A549 (cell line): ENCODE measurements at regions not wholly inside any gene's neighbourhood (a gene's known extent, or its start where the extent isn't known, plus 50 kb on each side); places are given as distances from the start of the nearest gene placed in this dataset.

Experiments
- ATAC-seq, 2 experiments: fragments of 200-7000 bp in 1 of 2; fragments of >200 bp in 1 of 2; cut with Nextera tagmentation in 1 of 2; cut with Tn5 transposase in 1 of 2; 3 replicates each; pipeline versions ENCODE4 v1.8.0 to v1.9.1; 2018 to 2020; ENCODE audit warnings: mild to moderate bottlenecking in 1 of 2, moderate library complexity in 1 of 2
- CTCF ChIA-PET: fragments of 300-600 bp; sonication (Branson Sonifier 250); formaldehyde crosslinking; extraction: SDS; loops from one replicate; lab custom pipeline; 2021; ENCODE audit warnings: antibody characterized with exemption, inconsistent platforms; lab: Yijun Ruan, JAX
- POLR2A ChIA-PET: fragments of 350-600 bp; formaldehyde crosslinking; extraction: SDS; loops from one replicate; lab custom pipeline; 2021; ENCODE audit warnings: antibody characterized with exemption, inconsistent platforms; lab: Yijun Ruan, JAX
- DNase-seq, 2 experiments: peaks; one replicate each; pipeline versions ENCODE4 v3.0.0 to v3.0.0-alpha.2; 2011 to 2016; ENCODE audit warnings: low read depth in 1 of 2, low spot score in 1 of 2
- FAIRE-seq: peaks from 2 replicates; lab custom pipeline; 2011; peaks lifted over from hg19 to GRCh38; lab: Jason Lieb, UNC
- H3K27ac ChIP-seq, 2 experiments: fragments of >200 bp; sonication (Bioruptor Twin); formaldehyde crosslinking; 3 replicates each; pipeline ENCODE4 v1.5.1; 2016 to 2017
- H3K4me1 ChIP-seq: fragments of >200 bp; sonication (Bioruptor Twin); formaldehyde crosslinking; 3 replicates; pipeline ENCODE4 v1.6.1; 2016
- H3K4me2 ChIP-seq: fragments of >200 bp; sonication (Bioruptor Twin); formaldehyde crosslinking; 3 replicates; pipeline ENCODE4 v1.6.1; 2016
- H3K4me3 ChIP-seq: fragments of >200 bp; sonication (Bioruptor Twin); formaldehyde crosslinking; 3 replicates; pipeline ENCODE4 v1.5.1; 2016
- H3K9me3 ChIP-seq: fragments of >200 bp; sonication (Bioruptor Twin); formaldehyde crosslinking; 3 replicates; pipeline ENCODE4 v1.6.1; 2016
- ATOH8 ChIP-seq: fragments of 250-450 bp; sonication (Bioruptor Pico); IDR thresholded peaks from 2 replicates; pipeline ENCODE4 v1.5.0; 2020; ENCODE audit warnings: low read depth, mild to moderate bottlenecking, moderate library complexity
- CBX2 ChIP-seq: fragments of 200-600 bp; sonication (generic); IDR thresholded peaks from 2 replicates; pipeline ENCODE4 v1.6.1; 2016; ENCODE audit warnings: low read depth, mild to moderate bottlenecking, borderline replicate concordance
- CEBPB ChIP-seq, 2 experiments: fragments of >200 bp in 1 of 2; sonication (Bioruptor Twin) in 1 of 2; formaldehyde crosslinking in 1 of 2; IDR thresholded peaks; 2 replicates each; pipeline ENCODE4 v1.6.1; 2012 to 2016
- CHD2 ChIP-seq: fragments of 150-350 bp; IDR thresholded peaks from 2 replicates; pipeline ENCODE4 v1.6.1; 2014; ENCODE audit warnings: low read length; ENCODE audit not compliant: partially characterized antibody
- CHD4 ChIP-seq: fragments of 200-600 bp; sonication (generic); IDR thresholded peaks from 2 replicates; pipeline ENCODE4 v1.6.1; 2016; ENCODE audit warnings: antibody characterized with exemption, mild to moderate bottlenecking, borderline replicate concordance
- CTCF ChIP-seq: fragments of >200 bp; sonication (Bioruptor Twin); formaldehyde crosslinking; IDR thresholded peaks from 3 replicates; pipeline ENCODE4 v1.5.1; 2016
- EHMT2 ChIP-seq: fragments of 200-600 bp; sonication (generic); IDR thresholded peaks from 2 replicates; pipeline ENCODE4 v1.6.1; 2016; ENCODE audit warnings: antibody characterized with exemption, low read depth, mild to moderate bottlenecking, moderate library complexity
- ELK1 ChIP-seq: fragments of 150-350 bp; IDR thresholded peaks from 2 replicates; pipeline ENCODE4 v1.6.1; 2014; ENCODE audit warnings: low read depth, mild to moderate bottlenecking, low read length
- ESRRA ChIP-seq: fragments of 150-350 bp; IDR thresholded peaks from 2 replicates; pipeline ENCODE4 v1.6.1; 2014; ENCODE audit warnings: mild to moderate bottlenecking, low read length, borderline replicate concordance
- FOSL2 ChIP-seq, 2 experiments: fragments of 450-650 bp in 1 of 2; fragments of >200 bp in 1 of 2; sonication (Bioruptor Twin) in 1 of 2; formaldehyde crosslinking; IDR thresholded peaks; 2 replicates each; pipeline versions ENCODE4 v1.5.0 to v1.6.1; 2016 to 2020; ENCODE audit warnings: mild to moderate bottlenecking in 1 of 2, moderate library complexity in 1 of 2
- HDAC2 ChIP-seq: fragments of 200-600 bp; sonication (generic); IDR thresholded peaks from 2 replicates; pipeline ENCODE4 v1.6.1; 2016
- HEYL ChIP-seq: fragments of 250-450 bp; sonication (Bioruptor Pico); IDR thresholded peaks from 2 replicates; pipeline ENCODE4 v1.8.0; 2021; ENCODE audit warnings: mild to moderate bottlenecking, moderate library complexity
- HMGXB4 ChIP-seq: fragments of 250-450 bp; sonication (Bioruptor Pico); IDR thresholded peaks from 2 replicates; pipeline ENCODE4 v1.5.0; 2021; ENCODE audit warnings: mild to moderate bottlenecking, moderate library complexity, borderline replicate concordance
- HOXA7 ChIP-seq: fragments of 250-450 bp; sonication (Bioruptor Pico); IDR thresholded peaks from 2 replicates; pipeline ENCODE4 v1.5.0; 2020; ENCODE audit warnings: mild to moderate bottlenecking, moderate library complexity
- JUNB ChIP-seq: fragments of >200 bp; sonication (Bioruptor Twin); formaldehyde crosslinking; IDR thresholded peaks from 2 replicates; pipeline ENCODE4 v1.6.1; 2016
- KDM5A ChIP-seq: fragments of 200-600 bp; sonication (generic); IDR thresholded peaks from 2 replicates; pipeline ENCODE4 v1.6.1; 2016; ENCODE audit warnings: antibody characterized with exemption, mild to moderate bottlenecking
- MAFK ChIP-seq: fragments of 450-650 bp; IDR thresholded peaks from 2 replicates; pipeline ENCODE4 v1.6.1; 2014; ENCODE audit not compliant: partially characterized antibody
- MAX ChIP-seq: IDR thresholded peaks from 2 replicates; pipeline ENCODE4 v1.6.1; 2012
- MAZ ChIP-seq: fragments of 150-350 bp; IDR thresholded peaks from 2 replicates; pipeline ENCODE4 v1.6.1; 2014; ENCODE audit warnings: antibody characterized with exemption, low read depth, low read length, borderline replicate concordance
- MYC ChIP-seq: IDR thresholded peaks from 2 replicates; pipeline ENCODE4 v1.6.1; 2012; ENCODE audit warnings: mild to moderate bottlenecking, inconsistent platforms, low read length, improper control_type of control experiment, borderline replicate concordance
- NPAS2 ChIP-seq: fragments of 250-450 bp; sonication (Bioruptor Pico); IDR thresholded peaks from 2 replicates; pipeline ENCODE4 v1.8.0; 2022; ENCODE audit warnings: mild to moderate bottlenecking, moderate library complexity, borderline replicate concordance
- POLR2A ChIP-seq: IDR thresholded peaks from 2 replicates; pipeline ENCODE4 v1.6.1; 2012; ENCODE audit warnings: mild to moderate bottlenecking, low read length
- RARB ChIP-seq: fragments of 250-450 bp; sonication (Bioruptor Pico); IDR thresholded peaks from 2 replicates; pipeline ENCODE4 v1.8.0; 2021; ENCODE audit warnings: mild to moderate bottlenecking, moderate library complexity
- RCOR1 ChIP-seq: fragments of 150-350 bp; IDR thresholded peaks from 2 replicates; pipeline ENCODE4 v1.6.1; 2014; ENCODE audit warnings: antibody characterized with exemption, low read length, low read depth
- TFCP2L1 ChIP-seq: fragments of 250-450 bp; sonication (Bioruptor Pico); IDR thresholded peaks from 2 replicates; pipeline ENCODE4 v1.5.0; 2021; ENCODE audit warnings: mild to moderate bottlenecking
- ZC3H11A ChIP-seq: fragments of 450-650 bp; IDR thresholded peaks from 2 replicates; pipeline ENCODE4 v1.6.1; 2014; ENCODE audit warnings: antibody characterized with exemption, mild to moderate bottlenecking
- ZNF302 ChIP-seq: fragments of 250-450 bp; sonication (Bioruptor Pico); IDR thresholded peaks from 2 replicates; pipeline ENCODE4 v1.9.0; 2021; ENCODE audit warnings: inconsistent platforms, mild to moderate bottlenecking, moderate library complexity
- ZSCAN20 ChIP-seq: fragments of 250-450 bp; sonication (Bioruptor Pico); IDR thresholded peaks from 2 replicates; pipeline ENCODE4 v1.8.0; 2022; ENCODE audit warnings: mild to moderate bottlenecking, moderate library complexity
- WGBS: methylation state at CpG from one replicate; pipeline ENCODE4 v1.1.6; 2017; ENCODE audit errors: missing lambda C conversion rate; 5-methylcytosine and 5-hydroxymethylcytosine counted together

- POLR2A ChIA-PET: interaction anchor here (0.6 kb wide), 1 partner anchor 349 kb away, joined by 3 read pairs; no protein-coding TSS in a partner anchor
- DNase-seq (no peak), FAIRE-seq (no peak), ATAC-seq (no peak)
- no peaks in the 10 kb centered on the region for H3K4me1 ChIP-seq
- H3K4me3 ChIP-seq: no peak overlapping the region
- no peak overlapping the region for H3K4me2 ChIP-seq
- WGBS: 16% methylated on average over 6 of the region's 6 CpGs
- CTCF ChIA-PET: no interaction called here
- H3K27ac ChIP-seq: no peak overlapping the region
- no peak for TF ChIP-seq CHD4
- TF ChIP-seq CBX2: no peak
- no peak for TF ChIP-seq CEBPB (IDR thresholded peaks at IDR 0.05)
- no peak for TF ChIP-seq ZC3H11A
- TF ChIP-seq ATOH8 (CRISPR knock-in tag): no peak
- no peak for TF ChIP-seq HOXA7
- no peak for TF ChIP-seq ZNF302 (CRISPR knock-in tag)
- no peak for TF ChIP-seq ESRRA
- no peak for TF ChIP-seq RCOR1
- TF ChIP-seq CTCF: no peak
- no peak for TF ChIP-seq MAZ
- no peak for TF ChIP-seq NPAS2
- TF ChIP-seq CHD2: no peak
- TF ChIP-seq RARB (CRISPR knock-in tag): no peak
- TF ChIP-seq ZSCAN20 (CRISPR knock-in tag): no peak
- TF ChIP-seq HEYL: no peak
- TF ChIP-seq HMGXB4 (CRISPR knock-in tag): no peak
- no peaks in the 10 kb centered on the region for H3K9me3 ChIP-seq
Observed at GRCh38 chr20:16111852-16112412, 461.3 kb downstream of the KIF16B start.

GRCh38 chr20:16111172-16111832 lies 461.9 kb downstream of the KIF16B start:
- ChIA-PET CTCF (no interaction called here), POLR2A (no interaction called here)
- Histone ChIP-seq H3K27ac (no peak overlapping the region), H3K4me1 (no peaks in the 10 kb centered on the region), H3K4me3 (no peak overlapping the region), H3K9me3 (no peaks in the 10 kb centered on the region), H3K4me2 (no peak overlapping the region)
- 11% methylated on average over 5 of the region's 5 CpGs for WGBS
- FAIRE-seq (no peak), ATAC-seq (no peak), DNase-seq (no peak)
- no peak for TF ChIP-seq JUNB
- no peak for TF ChIP-seq ZC3H11A
- TF ChIP-seq CHD4: no peak
- TF ChIP-seq KDM5A: no peak
- no peak for TF ChIP-seq HOXA7
- no peak for TF ChIP-seq MYC
- no peak for TF ChIP-seq ZSCAN20 (CRISPR knock-in tag)
- no peak for TF ChIP-seq ESRRA
- TF ChIP-seq EHMT2: no peak
- TF ChIP-seq ELK1: no peak
- no peak for TF ChIP-seq TFCP2L1 (CRISPR knock-in tag)
- no peak for TF ChIP-seq FOSL2 (IDR thresholded peaks at IDR 0.05)
- no peak for TF ChIP-seq FOSL2 (CRISPR knock-in tag; IDR thresholded peaks at IDR 0.05)
- TF ChIP-seq MAX: no peak
- no peak for TF ChIP-seq POLR2A
- TF ChIP-seq CBX2: no peak
- TF ChIP-seq MAFK: no peak
- TF ChIP-seq HDAC2: no peak
- TF ChIP-seq CEBPB (IDR thresholded peaks at IDR 0.05): no peak
- no peak for TF ChIP-seq HEYL
